CD14-positive monocyte (primary cell): ENCODE measurements at regions not wholly inside any gene's neighbourhood (a gene's known extent, or its start where the extent isn't known, plus 50 kb on each side); places are given as distances from the start of the nearest gene placed in this dataset.
A peak's percentile ranks its signal among the peaks of the same experiment; 100 is the strongest.

ENCODE experiments used
- DNase-seq, 3 donors: peaks; one replicate each; pipeline ENCODE4 v3.0.0-alpha.2; 2011 to 2022
- H2AFZ ChIP-seq: 2 replicates; pipeline ENCODE4 v1.6.0; 2012; ENCODE audit warnings: mild to moderate bottlenecking, low read depth, low read length, inconsistent platforms; ENCODE audit not compliant: insufficient read depth, poor library complexity, severe bottlenecking
- H3K27ac ChIP-seq, 2 donors: 1 replicate in 1 of 2; 2 replicates in 1 of 2; pipeline ENCODE4 v1.5.1; 2012 to 2013; ENCODE audit warnings: low read length in 2 of 2, control low read depth in 1 of 2, inconsistent platforms in 1 of 2, low read depth in 1 of 2, mild to moderate bottlenecking in 1 of 2
- H3K27me3 ChIP-seq, 2 donors: one replicate each; pipeline versions ENCODE4 v1.6.0 to v1.6.1; 2011 to 2013; ENCODE audit warnings: low read length in 2 of 2; ENCODE audit not compliant: control insufficient read depth in 2 of 2, insufficient read depth in 2 of 2
- H3K36me3 ChIP-seq, 2 donors: replicated peaks in 1 of 2; 1 replicate in 1 of 2; 2 replicates in 1 of 2; pipeline versions ENCODE4 v1.5.1 to v1.6.1; 2012 to 2013; ENCODE audit warnings: low read length in 2 of 2, control low read depth in 1 of 2, inconsistent platforms in 1 of 2, mild to moderate bottlenecking in 1 of 2; ENCODE audit not compliant: insufficient read depth in 2 of 2, control insufficient read depth in 1 of 2
- H3K4me1 ChIP-seq, 2 donors: 1 replicate in 1 of 2; 2 replicates in 1 of 2; pipeline versions ENCODE4 v1.5.1 to v1.6.1; 2012 to 2013; ENCODE audit warnings: low read length in 2 of 2, control low read depth in 1 of 2, inconsistent platforms in 1 of 2, mild to moderate bottlenecking in 1 of 2, moderate library complexity in 1 of 2; ENCODE audit not compliant: insufficient read depth in 2 of 2, control insufficient read depth in 1 of 2
- H3K4me2 ChIP-seq: replicated peaks from 2 replicates; pipeline ENCODE3; 2012; ENCODE audit warnings: low read length, moderate library complexity, mild to moderate bottlenecking; ENCODE audit not compliant: poor library complexity, severe bottlenecking; ENCODE audit errors: extremely low read depth
- H3K4me3 ChIP-seq, 3 experiments: fragments of 200-600 bp in 1 of 3; sonication (generic) in 1 of 3; replicated peaks in 1 of 3; 1 replicate in 2 of 3; 2 replicates in 1 of 3; pipeline ENCODE4 v1.5.1; 2011 to 2013; ENCODE audit warnings: low read length in 3 of 3, mild to moderate bottlenecking in 3 of 3, control low read depth in 2 of 3, low read depth in 2 of 3, inconsistent platforms in 1 of 3, moderate library complexity in 1 of 3
- H3K79me2 ChIP-seq: 2 replicates; pipeline ENCODE4 v1.6.0; 2012; ENCODE audit warnings: mild to moderate bottlenecking, control low read depth, inconsistent platforms, low read length, moderate library complexity; ENCODE audit not compliant: insufficient read depth
- H3K9ac ChIP-seq: 2 replicates; pipeline ENCODE4 v1.6.0; 2017; ENCODE audit warnings: low read length, mild to moderate bottlenecking; ENCODE audit not compliant: insufficient read depth, poor library complexity, severe bottlenecking
- H3K9me3 ChIP-seq, 2 donors: replicated peaks in 1 of 2; 1 replicate in 1 of 2; 2 replicates in 1 of 2; pipeline versions ENCODE4 v1.5.1 to v1.6.1; 2012 to 2013; ENCODE audit warnings: low read length in 2 of 2, control low read depth in 1 of 2; ENCODE audit not compliant: control insufficient read depth in 1 of 2, insufficient read depth in 1 of 2
- H4K20me1 ChIP-seq: 2 replicates; pipeline ENCODE4 v1.6.0; 2012; ENCODE audit warnings: mild to moderate bottlenecking, low read length, control low read depth, moderate library complexity; ENCODE audit not compliant: insufficient read depth
- H3K27ac Mint-ChIP-seq, 7 donors: one replicate each; pipeline ENCODE4 v1.8.0; 2020; ENCODE audit warnings: mild to moderate bottlenecking in 7 of 7, mixed read lengths in 7 of 7, moderate library complexity in 6 of 7, inconsistent platforms in 2 of 7
- H3K27me3 Mint-ChIP-seq, 3 donors: one replicate each; pipeline ENCODE4 v1.8.0; 2021 to 2022; ENCODE audit warnings: low read depth in 3 of 3, mild to moderate bottlenecking in 3 of 3, mixed read lengths in 3 of 3, moderate library complexity in 3 of 3, inconsistent platforms in 1 of 3
- H3K36me3 Mint-ChIP-seq, 2 donors: one replicate each; pipeline ENCODE4 v1.8.0; 2020; ENCODE audit warnings: mixed read lengths in 2 of 2, inconsistent platforms in 1 of 2, mild to moderate bottlenecking in 1 of 2
- H3K4me1 Mint-ChIP-seq: one replicate; pipeline ENCODE4 v1.8.0; 2020; ENCODE audit warnings: mild to moderate bottlenecking, mixed read lengths
- H3K4me3 Mint-ChIP-seq, 2 donors: one replicate each; pipeline ENCODE4 v1.8.0; 2020; ENCODE audit warnings: mild to moderate bottlenecking in 2 of 2, mixed read lengths in 2 of 2, moderate library complexity in 1 of 2
- H3K9me3 Mint-ChIP-seq, 7 donors: one replicate each; pipeline ENCODE4 v1.8.0; 2020 to 2022; ENCODE audit warnings: mixed read lengths in 7 of 7, mild to moderate bottlenecking in 6 of 7, moderate library complexity in 6 of 7, inconsistent platforms in 2 of 7
- CTCF ChIP-seq: fragments of 200-600 bp; IDR thresholded peaks from one replicate; pipeline ENCODE4 v1.8.0; 2022; ENCODE audit warnings: antibody characterized with exemption, mild to moderate bottlenecking
- WGBS: methylation state at CpG from one replicate; pipeline ENCODE4 v1.1.5; 2013; ENCODE audit warnings: missing lambda C conversion rate; ENCODE audit not compliant: insufficient coverage; 5-methylcytosine and 5-hydroxymethylcytosine counted together
- intact Hi-C, 2 donors: fragments of 100-400 bp; cut with micrococcal nuclease; formaldehyde crosslinking; loops; one replicate each; pipeline versions ENCODE4 v1.15.0 to v1.15.1; 2023

DNA sequence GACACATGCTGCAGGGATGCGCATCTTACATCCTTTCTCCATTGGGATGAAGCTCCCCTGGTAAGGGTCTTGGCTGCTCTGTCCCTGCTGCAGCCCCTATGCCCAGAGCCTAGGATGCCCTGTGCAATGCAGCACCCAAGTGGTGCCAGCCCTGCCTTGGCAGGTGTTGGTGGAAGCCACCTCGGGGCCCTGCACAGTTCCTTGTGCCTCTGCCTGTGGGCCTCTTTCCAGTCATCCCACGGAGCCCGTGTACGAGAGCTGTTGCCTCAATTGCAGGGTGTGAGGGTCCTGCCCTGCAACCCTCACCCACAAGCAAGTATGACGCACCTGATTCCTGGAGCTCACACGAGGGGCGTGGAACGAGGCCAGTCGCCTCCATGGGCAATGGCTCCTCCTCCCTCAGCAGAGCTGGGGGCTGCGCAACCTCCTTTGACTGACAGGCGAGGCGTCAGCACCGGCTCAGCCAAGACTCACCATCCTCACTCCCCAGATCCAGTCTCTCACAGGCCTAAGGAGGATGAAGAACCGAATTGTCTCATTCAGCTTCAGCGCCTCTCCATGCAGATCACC lies 719.6 kb downstream of the BRD1 start:
- no peaks in the 10 kb centered on the region for H3K9me3 ChIP-seq
- H3K36me3 Mint-ChIP-seq, result no peaks in the 10 kb centered on the region
- H3K4me3 Mint-ChIP-seq, result no peak overlapping the region
- no peaks in the 10 kb centered on the region for H3K36me3 ChIP-seq
- H3K27me3 Mint-ChIP-seq, result peaks cover 2 to 9% (median 9%) of the 10 kb centered on the region in 3 donors
- H3K4me2 ChIP-seq, result no peak overlapping the region
- no peak overlapping the region for H3K4me3 ChIP-seq
- no peak overlapping the region for H3K9ac ChIP-seq
- no peaks in the 10 kb centered on the region for H3K27me3 ChIP-seq
- H3K9me3 Mint-ChIP-seq, result peaks cover 0 to 2% (median 0%) of the 10 kb centered on the region in 7 donors
- H2AFZ ChIP-seq, result no peak overlapping the region
- H3K4me1 Mint-ChIP-seq, result no peaks in the 10 kb centered on the region
- no peaks in the 10 kb centered on the region for H4K20me1 ChIP-seq
- H3K4me1 ChIP-seq, result no peaks in the 10 kb centered on the region
- intact Hi-C loops, result no loop called here
- TF ChIP-seq CTCF, result no peak
- H3K79me2 ChIP-seq, result no peaks in the 10 kb centered on the region
- no peak for DNase-seq
- H3K27ac Mint-ChIP-seq, result no peak overlapping the region
- WGBS, result 83% methylated on average over 16 of the region's 16 CpGs
- H3K27ac ChIP-seq, result no peak overlapping the region

DNA sequence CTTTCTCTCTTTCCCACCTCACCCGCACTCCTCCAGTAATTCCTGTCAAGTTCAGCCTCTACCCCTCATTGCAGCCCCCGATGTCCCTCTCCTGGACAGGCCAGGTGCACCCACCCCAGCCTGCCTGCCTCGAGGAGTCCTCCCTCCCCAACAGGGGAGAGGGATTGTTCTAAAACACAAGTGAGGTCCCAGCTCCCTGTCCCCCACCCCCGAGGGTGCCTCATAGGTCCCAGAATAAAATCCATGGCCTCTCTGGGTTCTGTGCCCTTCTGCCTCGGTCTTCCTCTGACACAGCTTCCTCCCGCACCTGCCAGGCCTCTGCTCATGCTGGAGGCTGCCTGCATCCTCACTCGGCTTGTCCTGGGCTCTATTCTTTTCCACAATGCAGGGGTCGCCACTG lies 720.1 kb downstream of the BRD1 start:
- H3K36me3 ChIP-seq, result no peaks in the 10 kb centered on the region
- Mint-ChIP-seq H3K27me3 (peaks cover 4 to 9% (median 5%) of the 10 kb centered on the region in 3 donors), H3K27ac (peak overlapping the region in 1 of 7 donors; percentile 52), H3K4me3 (no peak overlapping the region), H3K4me1 (no peaks in the 10 kb centered on the region), H3K36me3 (no peaks in the 10 kb centered on the region), H3K9me3 (peaks cover 0 to 2% (median 0%) of the 10 kb centered on the region in 7 donors)
- no peak overlapping the region for H3K27ac ChIP-seq
- no peaks in the 10 kb centered on the region for H3K27me3 ChIP-seq
- intact Hi-C loops, result no loop called here
- no peaks in the 10 kb centered on the region for H3K9me3 ChIP-seq
- no peak overlapping the region for H3K4me2 ChIP-seq
- DNase-seq, result no peak
- no peak overlapping the region for H2AFZ ChIP-seq
- H3K4me1 ChIP-seq, result no peaks in the 10 kb centered on the region
- H3K9ac ChIP-seq, result no peak overlapping the region
- WGBS, result 82% methylated on average over 7 of the region's 8 CpGs
- no peak overlapping the region for H3K4me3 ChIP-seq
- H3K79me2 ChIP-seq, result no peaks in the 10 kb centered on the region
- H4K20me1 ChIP-seq, result no peaks in the 10 kb centered on the region
- no peak for TF ChIP-seq CTCF
